D721Med (cell line): ENCODE measurements at regions not wholly inside any gene's neighbourhood (a gene's known extent, or its start where the extent isn't known, plus 50 kb on each side); places are given as distances from the start of the nearest gene placed in this dataset.

Source experiments
- DNase-seq: peaks from one replicate; pipeline ENCODE4 v3.0.0; 2011; ENCODE audit warnings: low spot score; ENCODE audit not compliant: insufficient read length
- FAIRE-seq: peaks from 2 replicates; lab custom pipeline; 2011; peaks lifted over from hg19 to GRCh38; lab: Jason Lieb, UNC
- TF ChIP-seq, protein P1 (sequence below): IDR thresholded peaks from 2 replicates; pipeline ENCODE4 v1.5.1; 2012; ENCODE audit warnings: mild to moderate bottlenecking, control low read depth; ENCODE audit not compliant: insufficient read depth; ENCODE audit errors: missing control alignments

DNA sequence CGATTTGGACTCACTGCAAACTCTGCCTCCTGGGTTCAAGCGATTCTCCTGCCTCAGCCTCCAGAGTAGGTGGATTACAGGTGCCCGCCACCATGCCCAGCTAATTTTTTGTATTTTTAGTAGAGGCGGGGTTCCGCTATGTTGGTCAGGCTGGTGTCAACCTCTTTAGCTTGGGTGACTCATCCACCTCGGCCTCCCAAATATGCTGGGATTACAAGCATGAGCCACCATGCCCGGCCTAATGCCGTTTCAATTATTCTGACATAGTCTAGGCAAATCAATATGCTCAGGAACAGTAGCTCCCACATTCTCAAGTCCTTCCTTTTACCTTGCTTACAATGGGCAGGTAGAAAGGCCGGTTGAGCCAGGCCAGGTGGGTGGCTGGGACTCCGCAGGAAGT lies 82.0 kb upstream of the EEA1 start:
- DNase-seq (no peak), FAIRE-seq (no peak)
- TF ChIP-seq, protein P1, sequence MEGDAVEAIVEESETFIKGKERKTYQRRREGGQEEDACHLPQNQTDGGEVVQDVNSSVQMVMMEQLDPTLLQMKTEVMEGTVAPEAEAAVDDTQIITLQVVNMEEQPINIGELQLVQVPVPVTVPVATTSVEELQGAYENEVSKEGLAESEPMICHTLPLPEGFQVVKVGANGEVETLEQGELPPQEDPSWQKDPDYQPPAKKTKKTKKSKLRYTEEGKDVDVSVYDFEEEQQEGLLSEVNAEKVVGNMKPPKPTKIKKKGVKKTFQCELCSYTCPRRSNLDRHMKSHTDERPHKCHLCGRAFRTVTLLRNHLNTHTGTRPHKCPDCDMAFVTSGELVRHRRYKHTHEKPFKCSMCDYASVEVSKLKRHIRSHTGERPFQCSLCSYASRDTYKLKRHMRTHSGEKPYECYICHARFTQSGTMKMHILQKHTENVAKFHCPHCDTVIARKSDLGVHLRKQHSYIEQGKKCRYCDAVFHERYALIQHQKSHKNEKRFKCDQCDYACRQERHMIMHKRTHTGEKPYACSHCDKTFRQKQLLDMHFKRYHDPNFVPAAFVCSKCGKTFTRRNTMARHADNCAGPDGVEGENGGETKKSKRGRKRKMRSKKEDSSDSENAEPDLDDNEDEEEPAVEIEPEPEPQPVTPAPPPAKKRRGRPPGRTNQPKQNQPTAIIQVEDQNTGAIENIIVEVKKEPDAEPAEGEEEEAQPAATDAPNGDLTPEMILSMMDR: no peak

DNA sequence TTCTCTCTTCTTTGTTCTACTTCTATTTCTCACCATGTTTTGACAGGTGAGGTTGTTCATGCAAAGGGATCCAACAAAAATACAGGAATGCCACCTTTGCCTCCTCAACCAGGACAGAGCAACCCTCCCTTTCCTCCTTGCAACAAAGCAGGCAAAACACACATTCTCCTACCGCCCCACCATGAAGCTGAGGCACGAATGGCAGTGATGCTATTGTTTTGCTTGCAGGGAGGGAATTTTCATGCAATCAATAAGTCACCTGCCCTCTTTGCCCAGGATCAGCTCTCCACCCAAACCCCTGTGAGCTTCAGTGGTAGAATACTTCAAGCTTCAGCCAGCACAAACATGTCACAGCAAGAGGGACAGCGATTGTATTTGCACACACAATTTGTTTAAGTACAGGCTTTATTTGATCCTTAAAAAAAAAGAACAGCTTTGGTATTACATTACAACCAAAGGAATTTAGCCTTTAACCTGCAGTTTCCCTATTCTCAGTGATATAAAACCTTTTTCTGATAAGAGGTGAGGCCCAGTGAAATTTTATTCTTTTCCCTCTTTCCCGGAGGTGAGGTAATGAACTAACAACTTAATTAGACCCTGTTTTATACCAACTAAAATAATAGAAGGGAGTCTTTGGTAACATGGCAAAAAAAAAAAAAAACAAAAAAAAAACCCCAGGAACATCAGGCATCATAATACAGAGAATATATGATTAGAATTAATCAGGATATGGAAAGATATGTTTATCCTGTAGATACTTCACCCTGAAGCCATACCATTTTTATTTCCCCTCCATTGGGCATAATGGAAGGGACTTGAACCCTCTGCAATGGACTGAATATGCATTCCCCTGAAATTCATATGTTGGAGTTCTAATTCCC lies 87.0 kb upstream of the EEA1 start:
- TF ChIP-seq, protein P1: no peak
- FAIRE-seq (no peak), DNase-seq (no peak)

DNA sequence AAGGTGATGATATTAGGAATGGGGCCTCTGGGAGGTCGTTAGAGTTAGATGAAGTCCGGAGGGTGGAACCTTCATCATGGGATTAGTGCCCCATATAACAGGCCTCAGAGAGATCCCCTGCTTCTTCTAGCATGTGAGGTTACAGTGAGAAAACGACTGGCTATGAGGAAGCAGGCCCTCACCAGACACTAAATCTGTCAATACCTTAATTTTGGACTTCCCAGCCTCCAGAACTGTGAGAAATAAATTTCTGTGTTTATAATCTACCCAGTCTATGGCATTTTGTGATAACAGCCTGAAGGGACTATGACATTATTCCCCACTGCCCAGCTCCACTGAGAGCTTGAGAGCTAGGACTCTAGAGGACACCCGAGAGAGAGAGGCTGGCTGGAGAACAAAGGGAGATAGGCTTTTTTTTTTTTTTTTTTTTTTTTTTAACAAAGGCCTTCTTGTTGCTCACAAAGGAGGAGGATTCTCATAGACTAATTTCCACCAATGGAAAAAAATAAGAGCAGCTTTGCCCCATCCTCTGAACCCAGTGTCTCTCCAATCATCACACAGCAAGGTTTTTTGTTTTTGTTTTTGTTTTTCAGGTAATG lies 87.8 kb upstream of the EEA1 start:
- TF ChIP-seq, protein P1: no peak
- no peak for FAIRE-seq

DNA sequence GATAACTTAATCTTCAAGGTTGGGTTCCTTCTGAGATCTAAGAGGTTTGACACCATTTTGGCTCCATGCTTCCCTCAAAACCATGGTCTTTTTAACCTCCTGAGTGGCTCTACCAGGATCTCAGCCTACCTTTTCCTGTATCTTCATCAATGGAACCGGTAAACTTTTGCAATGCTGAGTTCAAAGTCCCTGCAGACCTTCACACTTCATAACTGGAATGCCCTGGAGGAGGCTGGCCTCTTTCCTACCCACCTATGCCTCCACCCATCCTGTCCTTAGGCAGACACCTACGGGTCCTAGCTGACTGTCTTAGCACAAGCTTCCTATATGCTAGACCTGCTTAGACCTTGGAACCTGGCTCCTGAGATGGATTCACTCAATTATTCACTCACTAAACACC lies 89.5 kb upstream of the EEA1 start:
- TF ChIP-seq, protein P1: no peak
- DNase-seq (no peak), FAIRE-seq (no peak)

More for the DNA sequence above, 87.8 kb upstream of the EEA1 start:
- no peak for DNase-seq

DNA sequence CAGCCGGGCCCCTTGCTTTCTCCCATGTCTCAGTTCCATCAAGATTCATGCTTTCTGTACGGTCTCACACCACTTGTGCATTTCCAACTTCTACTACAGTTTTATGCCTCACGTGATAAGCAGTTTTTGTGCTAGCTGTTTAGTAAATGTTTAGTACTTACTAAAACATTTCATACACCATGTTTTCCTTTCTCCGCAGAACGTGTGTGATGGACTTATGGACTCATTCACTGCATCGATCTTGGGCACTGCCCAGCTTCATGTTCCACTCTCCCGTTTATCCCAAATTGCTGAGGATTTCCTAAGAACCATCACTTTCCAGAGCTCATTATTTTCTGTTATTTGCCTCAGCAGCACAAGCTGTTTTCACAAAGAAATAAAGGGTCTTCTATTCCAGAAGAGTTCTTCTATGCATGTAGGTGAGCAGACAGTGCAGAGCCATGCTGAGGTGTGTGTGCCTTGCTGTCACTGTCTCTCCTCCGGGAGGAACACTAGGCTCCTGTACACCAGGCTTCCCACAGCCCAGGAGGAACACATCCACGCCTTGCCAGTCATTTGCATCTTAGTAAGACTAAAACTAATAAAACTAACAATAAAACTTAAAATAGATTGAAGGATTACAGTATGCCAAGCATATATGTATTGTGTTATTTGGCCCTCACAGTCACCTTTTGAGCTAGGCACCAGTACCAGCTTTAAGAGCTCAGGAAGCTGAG lies 90.3 kb upstream of the EEA1 start:
- TF ChIP-seq, protein P1: no peak
- no peak for FAIRE-seq
- no peak for DNase-seq

DNA sequence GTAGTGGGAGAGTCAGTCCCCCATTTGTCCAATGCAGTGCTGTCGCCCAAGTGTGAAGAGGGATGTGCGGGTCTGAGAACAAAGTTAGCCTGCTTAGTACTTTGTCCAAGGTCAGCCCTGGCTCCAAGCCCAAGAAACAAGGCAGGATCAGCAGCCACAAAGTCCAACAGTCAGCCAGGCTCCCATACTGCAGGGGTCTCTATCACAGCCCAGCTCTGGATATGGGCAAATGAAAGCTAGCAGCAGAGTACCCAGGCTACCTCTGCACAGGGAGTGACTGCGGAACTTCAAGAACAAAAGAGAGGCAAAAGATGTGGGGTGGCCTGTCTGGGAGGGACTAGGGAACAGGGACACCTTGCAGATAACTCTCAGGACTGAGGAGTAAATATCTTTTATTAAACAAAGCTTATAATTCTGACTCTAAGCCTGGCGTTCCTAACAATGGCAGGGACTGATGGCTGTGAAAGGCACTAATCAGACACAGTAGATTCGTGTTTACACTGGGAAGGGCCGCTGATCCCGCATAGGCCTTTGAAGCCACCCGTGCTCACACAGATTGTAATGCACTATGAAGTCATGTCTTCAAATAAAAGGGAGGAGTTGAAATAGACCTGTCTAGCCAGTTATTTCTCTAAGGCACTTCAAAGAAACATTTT lies 91.0 kb upstream of the EEA1 start:
- DNase-seq (no peak), FAIRE-seq (no peak)
- TF ChIP-seq, protein P1: no peak
